GM19463 (cell line): ENCODE measurements at regions not wholly inside any gene's neighbourhood (a gene's known extent, or its start where the extent isn't known, plus 50 kb on each side); places are given as distances from the start of the nearest gene placed in this dataset.
"Not testable (repeated sequence)": the region's sequence is repeated elsewhere in the genome, so short reads cannot be mapped to it uniquely, and the experiment has no call there.

Source experiments
- ATAC-seq: cut with Tn5 transposase; IDR thresholded peaks from one replicate; pipeline ENCODE4 v1.9.1; 2021; ENCODE audit warnings: mild to moderate bottlenecking, moderate library complexity; ENCODE audit not compliant: unreplicated experiment

DNA sequence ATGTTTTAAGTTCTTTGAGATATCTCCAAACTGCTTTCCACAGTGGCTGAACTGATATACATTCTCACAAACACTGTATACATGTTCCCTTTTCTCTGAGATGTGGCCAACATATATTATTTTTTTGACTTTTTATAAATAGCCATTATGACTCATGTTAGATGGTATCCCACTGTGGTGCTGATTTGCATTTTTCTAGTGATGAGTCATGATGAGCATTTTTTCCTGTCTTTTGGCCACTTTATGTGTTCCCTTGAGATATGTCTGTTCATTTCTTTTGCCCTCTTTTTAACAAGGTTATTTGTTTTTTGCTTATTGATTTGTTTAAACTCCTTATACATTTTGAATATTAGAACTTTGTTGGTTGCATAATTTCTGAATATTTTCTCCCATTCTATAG is 1055.1 kb downstream of the NXPH1 start:
- ATAC-seq = no peak

DNA sequence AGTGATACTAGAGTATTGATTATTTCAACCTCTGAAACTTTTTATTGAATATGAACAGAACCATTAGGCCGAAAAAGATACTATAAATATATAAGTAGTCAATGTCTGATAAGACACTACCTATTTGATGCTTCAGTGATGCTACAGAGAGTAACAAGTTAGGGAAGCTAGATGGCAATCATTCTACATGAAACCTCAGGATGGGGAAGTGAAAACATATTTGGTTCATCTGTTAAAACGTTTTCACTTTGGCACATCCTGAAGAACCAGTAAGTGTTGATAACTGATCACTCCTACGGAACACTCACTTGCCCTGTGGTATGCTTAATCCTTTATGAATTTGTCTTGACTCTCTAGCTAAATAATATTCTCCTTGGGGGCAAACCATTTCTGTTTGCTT is 1064.9 kb downstream of the NXPH1 start:
- ATAC-seq = no peak

DNA sequence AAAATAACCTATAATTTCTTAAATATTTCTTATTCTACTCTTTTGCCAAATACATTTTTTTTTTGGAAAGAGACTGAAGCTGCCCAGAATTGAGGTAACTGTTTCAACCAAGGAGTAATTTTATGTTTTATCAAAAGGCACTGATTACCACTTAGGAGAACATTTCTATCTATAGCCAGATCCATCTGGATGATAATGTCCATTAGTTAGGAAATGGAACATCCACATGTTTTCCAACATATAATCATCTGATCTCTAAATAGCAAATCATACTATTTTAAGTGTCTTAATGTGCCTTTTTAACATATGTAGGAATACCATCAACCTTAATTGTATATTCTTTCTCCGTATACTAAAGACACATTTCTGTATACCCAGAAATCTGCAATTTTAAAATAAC is 1068.9 kb downstream of the NXPH1 start:
- ATAC-seq = no peak

DNA sequence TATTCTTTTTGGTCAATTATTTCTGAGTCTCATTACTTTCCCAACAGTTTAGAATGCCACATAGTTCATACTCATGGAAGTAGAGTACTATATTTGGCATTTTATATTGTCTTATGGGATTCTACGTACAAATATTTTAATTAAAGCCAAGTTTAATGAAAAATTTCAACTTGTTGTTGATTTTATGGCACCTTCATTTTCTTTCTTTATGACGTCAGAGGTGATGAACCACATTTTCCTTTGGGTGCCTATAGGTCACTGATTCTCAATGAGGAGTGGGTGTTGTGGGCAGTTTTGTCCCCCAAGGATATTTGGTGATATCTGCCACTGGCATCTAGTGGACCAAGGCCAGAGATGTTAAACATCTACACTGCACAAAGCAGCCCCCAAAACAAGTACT is 1071.3 kb downstream of the NXPH1 start:
- ATAC-seq = no peak

DNA sequence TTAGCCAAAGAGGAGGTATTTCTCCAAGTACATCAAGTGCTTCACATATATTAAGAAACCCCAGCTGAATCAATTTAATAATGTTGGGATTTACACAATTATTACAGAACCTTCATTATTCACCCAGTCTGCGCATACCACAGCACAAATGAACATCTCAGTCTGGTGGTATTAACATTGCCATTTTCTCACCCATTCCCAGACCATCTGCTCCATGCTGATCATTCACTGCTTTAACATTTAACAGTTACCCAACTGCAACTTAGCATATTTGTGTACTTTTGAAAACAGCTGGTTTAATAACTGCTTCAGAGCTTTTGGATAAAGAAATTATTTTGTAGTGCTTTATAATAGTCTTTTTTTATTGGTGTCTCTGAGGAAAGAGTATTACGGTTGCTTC is 1072.1 kb downstream of the NXPH1 start:
- no peak for ATAC-seq

DNA sequence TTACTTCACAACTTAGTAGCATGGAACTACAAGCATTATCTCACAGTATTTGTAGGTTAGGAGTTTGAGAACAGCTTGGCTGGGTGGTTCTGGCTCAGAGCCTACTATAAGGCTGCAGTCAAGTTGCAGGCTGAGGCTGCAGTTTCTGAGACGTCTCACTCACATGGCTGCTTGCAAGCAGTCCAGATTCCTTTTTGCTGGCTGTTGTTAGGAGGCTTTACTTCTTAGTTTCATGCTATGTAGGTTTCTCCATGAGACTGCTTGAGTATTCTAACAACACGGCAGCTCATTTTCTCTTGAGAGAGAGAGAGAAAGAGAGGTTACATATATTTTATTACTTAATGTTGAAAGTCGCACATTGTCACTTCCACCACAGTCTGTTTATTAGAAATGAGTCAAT is 1073.9 kb downstream of the NXPH1 start:
- ATAC-seq = no peak

DNA sequence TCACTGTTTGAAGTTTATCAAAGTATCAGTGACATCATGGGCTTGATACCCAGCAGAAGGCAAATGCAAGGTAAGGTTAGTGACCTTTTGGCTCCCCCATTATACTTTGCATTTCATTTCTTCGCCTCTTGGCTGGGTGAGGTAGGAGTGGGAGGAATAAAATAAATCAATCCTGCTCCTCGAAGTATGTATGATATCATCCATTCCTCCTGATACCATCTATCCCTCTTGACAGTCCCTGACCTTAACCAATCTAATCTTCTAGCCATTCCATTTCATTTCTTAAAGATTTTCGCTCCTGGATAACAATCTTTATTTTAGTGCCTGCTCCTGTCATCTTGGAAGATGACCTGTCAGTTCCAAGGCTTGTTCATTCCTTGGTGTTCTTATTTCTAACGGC is 1083.3 kb downstream of the NXPH1 start:
- ATAC-seq = no peak

DNA sequence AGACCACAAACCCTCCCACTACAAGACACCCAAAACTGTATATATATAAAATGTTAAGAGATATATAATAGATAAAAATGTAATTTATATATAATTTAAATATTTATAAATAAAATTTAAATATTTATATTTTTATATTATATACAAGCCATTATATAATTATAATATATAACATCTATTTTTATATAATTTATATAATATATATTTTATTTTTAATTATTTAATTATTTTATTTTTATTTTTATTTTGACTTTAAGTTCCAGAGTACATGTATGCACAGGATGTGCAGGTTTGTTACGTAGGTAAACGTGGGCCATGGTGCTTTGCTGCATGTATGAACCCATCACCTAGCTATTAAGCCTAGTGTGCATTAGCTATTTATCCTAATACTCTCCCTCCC is 1090.2 kb downstream of the NXPH1 start:
- no peak for ATAC-seq

DNA sequence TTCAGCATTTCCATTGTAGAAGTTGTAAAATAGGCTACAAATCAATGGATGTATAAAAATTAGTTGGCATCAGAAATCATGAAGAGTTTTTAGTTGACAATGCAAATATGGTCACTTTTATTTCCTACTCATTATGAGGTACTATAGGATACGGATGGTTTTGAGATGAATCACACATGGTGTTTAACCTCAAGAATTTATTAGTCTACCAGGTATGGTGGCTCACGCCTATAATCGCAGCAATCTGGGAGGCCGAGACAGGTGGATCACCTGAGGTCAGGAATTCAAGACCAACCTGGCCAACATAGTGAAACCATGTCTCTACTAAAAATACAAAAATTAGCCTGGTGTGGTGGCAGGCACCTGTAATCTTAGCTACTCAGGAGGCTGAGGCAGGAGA is 1119.0 kb downstream of the NXPH1 start:
- not testable (repeated sequence) for ATAC-seq

DNA sequence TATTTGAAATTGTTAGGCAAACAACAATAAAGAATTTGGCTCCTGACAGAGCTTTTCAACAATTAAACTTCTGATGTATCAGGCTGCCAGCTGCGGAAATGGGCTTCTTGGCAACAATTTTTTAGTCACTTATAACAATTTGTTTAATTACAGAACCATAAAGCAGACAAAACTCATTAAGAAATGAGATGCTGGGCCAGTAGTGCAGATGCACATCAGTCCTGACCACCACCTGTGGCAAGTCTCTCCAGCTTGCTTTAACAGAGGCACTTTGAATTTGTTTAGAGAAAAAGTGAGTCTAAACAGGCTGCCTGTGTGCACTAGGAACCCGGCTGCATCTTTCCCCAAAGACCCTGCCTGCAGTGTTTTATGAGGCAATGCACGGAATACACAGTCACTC is 1124.4 kb downstream of the NXPH1 start:
- no peak for ATAC-seq

DNA sequence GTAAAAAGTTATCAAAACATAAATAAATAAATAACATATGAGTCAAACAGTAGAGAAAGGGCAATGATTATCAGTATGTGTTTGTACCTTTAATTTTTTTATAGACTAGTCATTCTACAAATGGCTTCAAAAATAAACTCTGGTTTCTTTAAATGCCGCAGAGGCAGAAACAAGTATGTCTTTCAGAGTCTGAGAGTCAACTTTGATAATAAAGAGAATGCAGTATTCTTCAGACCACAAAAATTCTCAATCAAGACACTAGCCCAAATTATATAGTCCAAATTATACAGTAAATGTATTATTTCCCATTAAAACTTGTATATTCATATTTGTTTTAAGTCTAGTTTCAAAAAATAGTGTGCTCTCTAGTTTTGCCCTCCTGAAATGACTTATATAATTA is 1142.3 kb downstream of the NXPH1 start:
- ATAC-seq = no peak

DNA sequence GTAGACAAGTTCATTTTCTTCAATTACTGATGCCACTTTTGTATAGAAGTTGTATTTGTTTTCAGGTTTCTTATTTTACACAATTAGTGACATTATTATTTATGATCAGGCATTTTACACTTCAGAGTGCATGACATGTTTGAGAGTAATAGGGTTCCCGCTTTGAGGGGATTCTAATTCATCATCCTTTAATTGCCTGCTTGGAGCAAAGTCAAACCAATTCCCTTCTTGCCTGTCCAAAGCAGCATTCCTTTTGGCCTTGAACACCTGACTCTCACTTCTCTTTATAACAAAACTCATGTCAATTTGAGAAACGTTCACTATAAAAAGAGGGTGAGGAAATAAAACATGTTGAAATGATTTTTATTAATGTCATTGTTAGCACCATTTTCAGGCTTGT is 1149.4 kb downstream of the NXPH1 start:
- ATAC-seq = no peak

DNA sequence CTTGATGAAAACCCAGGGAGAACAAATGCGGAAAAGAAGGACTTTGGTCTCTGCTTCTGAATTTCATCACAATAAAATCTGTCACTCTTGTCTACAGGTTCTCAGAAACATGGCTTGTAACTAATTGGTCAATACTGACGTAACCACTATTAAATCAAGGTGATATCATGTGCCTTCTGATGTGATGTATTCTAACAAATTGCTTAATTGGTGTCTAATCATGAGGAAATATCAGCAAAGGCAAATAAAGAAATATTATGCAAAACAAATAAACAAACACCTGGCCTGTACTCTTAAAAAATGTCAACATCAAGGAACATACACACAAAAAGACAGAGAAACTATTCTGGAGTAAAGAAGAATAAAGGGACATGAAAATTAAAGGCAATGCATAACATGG is 1165.0 kb downstream of the NXPH1 start:
- no peak for ATAC-seq

DNA sequence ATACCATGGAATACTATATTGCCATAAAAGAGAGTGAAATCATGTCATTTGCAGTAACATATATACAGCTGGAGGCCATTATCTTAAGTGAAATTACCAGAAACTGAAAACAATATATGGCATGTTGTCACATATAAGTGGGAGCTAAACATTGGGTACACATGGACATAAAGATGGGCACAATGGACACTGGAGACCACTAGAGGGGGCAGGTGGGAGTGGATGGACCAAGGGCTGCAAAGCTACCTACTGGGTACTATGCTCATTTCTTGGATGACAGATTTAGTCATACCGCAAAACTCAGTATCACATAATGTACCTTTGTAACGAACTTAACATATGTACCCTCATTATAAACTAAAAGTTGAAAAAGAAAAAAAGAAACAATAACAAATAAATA is 1167.6 kb downstream of the NXPH1 start:
- ATAC-seq = no peak

DNA sequence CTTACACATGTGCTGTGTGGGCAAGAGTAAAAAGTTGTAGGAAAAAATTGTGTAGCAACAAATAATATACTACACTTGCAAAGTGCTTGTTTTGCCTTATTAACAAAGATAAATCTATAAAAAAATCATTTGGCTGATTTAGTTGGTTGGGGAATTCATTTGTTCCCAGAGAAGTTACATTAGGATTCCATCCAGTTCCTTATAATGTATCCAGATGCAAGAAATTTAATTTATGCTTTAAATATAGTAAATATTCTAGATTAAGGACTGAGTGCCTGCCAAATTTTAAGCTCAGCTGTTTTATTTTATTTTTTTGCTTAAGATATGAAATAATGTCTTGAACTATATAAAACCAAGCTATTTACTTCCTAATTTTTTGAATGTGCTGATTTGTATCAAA is 1169.9 kb downstream of the NXPH1 start:
- ATAC-seq = no peak

DNA sequence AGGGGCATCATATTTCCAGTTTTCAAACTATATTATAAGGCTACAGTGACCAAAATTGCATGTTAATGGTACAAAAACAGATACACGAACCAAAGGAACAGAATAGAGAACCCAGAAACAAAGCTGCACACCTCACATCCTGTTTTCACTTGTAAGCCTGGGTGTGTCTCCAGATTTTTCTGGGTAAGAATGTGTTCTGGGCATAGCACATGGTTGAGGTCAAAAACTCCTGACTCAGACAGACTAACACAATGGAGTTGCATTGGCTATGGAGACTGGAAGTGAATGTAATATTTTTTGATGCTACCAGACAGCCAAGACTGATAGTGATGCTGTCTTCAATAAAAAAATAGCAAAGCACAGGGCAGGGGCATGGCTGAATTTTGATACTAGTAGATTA is 1175.2 kb downstream of the NXPH1 start:
- no peak for ATAC-seq

DNA sequence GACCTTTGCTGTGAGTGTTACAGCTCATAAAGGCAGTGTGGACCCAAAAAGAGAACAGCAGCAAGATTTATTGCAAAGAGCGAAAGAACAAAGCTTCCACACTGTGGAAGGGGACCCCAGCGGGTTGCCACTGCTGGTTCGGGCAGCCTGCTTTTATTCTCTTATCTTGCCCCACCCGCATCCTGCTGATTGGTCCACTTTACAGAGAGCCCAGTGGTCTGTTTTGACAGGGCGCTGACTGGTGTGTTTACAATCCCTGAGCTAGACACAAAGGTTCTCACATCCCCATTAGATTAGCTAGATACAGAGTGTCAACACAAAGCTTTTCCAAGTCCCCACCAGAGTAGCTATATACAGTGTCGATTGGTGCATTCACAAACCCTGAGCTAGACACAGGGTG is 1187.5 kb downstream of the NXPH1 start:
- ATAC-seq = not testable (repeated sequence)

DNA sequence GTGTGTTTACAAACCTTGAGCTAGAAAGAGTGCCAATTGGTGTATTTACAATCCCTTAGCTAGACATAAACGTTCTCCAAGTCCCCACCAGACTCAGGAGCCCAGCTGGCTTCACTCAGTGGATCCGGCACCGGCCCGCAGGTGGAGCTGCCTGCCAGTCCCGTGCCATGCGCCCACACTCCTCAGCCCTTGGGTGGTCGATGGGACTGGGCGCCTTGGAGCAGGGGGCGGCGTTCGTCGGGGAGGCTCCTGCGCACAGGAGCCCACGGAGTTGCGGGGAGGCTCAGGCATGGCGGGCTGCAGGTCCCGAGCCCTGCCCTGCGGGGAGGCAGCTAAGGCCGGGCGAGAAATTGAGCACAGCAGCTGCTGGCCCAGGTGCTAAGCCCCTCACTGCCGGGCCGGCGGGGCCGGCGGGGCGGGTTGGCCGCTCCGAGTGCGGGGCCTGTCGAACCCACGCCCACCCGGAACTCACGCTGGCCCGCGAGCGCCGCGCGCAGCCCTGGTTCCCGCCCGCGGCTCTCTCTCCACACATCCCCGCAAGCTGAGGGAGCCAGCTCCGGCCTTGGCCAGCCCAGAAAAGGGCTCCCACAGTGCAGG is 1188.0 kb downstream of the NXPH1 start:
- ATAC-seq = not testable (repeated sequence)

DNA sequence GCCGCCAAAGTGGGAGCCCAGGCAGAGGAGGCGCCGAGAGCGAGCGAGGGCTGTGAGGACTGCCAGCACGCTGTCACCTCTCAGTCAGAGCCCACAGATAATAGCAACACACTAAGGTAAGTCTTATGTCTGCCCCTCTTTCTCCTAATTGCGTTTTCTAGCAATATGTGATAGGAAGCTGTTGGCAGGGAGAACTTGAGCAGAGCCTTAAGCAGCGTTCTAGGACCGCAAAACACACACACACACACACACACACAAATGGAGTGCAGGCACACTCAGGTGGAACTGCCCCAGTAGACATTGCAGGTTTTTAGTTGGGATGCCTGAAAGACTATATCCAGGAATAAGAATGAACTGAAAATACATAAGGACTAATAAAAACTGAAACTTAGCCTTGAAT is 1188.5 kb downstream of the NXPH1 start:
- no peak for ATAC-seq

DNA sequence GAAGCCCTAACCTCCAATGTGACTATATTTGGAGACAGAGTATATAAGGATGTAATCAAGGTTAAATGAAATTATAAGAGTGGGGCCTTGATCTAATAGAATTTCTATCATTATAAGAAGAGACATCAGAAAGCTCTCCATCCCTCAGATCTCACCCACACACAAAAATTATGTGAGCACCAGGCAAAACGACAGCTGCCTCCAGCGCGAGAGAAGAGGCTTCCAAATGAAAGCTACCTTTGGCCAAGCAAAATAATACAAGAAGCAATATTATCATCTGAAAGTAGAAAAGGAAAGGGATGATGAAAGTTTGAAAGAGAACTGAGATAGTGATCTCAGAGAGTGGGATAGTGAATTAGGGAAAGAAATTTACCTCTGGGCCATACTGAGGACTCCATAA is 1192.5 kb downstream of the NXPH1 start:
- ATAC-seq = no peak

DNA sequence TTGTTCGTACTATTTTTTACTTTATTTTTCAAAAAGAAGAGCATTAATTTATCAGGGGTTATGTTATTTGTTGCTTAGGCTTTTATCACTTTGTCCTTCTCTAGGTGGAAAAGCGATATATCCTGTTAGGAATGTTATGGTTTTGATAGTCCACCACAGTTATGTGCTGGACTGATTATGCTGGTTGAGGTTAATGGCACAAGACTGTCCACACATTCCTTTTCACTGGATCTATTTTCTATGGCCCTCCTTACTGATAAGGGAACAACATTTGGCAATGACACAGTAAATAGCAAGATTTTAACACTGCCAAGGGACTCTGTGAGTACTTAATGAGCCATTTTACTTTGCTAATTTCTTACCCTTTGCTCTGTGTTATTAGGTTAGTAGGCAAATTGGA is 1212.3 kb downstream of the NXPH1 start:
- ATAC-seq = no peak

DNA sequence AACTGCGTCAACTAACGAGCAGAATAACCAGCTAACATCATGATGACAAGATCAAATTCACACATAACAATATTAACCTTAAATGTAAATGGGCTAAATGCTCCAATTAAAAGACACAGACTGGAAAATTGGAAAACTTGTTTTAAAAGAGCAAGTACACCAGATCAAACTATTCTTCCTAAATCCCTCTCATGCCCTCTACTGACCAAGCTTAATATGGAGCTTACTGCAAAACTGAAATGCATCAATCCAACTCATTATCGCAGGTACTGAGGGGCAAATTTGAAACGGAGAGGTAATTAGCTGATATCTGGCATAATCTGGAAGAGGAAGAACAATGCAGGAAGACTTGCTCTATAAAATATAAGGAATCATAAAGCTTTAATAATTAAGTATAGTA is 1223.8 kb downstream of the NXPH1 start:
- ATAC-seq = no peak

DNA sequence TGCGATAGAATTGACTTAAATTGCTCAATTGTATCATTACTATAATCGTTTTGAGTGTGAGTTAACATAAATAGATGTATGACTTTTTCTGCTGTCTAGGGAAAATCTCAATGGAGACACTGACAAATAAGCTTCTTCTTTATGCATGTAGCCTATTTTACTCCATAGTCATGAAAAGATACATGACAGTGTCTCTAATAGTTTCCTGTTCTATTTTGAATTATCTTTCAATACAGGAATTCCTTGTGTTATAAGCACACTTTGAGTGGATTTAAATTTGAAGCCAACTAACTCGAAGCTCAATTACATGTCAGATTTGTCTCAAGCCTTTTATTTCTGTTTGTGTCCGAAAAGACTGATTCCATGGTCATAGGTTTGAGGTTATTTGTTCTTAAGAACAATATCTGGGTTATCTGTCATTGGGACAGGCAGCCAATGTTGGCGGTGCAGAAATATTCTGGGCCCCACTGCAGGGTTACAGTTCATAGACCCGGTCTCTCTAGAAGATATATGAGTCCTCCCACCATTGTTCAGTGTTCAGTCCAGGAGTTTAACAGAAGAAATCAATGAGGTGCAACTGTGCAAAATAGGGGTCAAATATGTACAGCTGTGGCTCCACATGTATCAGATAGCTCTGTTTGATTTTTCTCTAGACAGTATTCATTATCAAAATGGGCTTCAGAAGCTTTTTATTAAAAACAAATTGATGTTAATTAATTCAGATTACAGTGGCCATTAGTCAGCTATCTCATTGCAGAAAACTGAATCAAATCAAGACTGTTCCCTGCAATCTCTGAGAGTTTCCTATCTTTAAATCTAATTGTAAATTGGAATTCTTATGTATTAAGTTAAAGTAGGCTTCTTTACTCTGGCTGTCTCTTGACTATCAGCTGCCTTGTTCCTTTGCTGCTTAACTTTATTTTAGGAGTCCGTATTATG is 1238.8 kb downstream of the NXPH1 start:
- no peak for ATAC-seq
